ENCODE measurements at regions not wholly inside any gene's neighbourhood (a gene's known extent, or its start where the extent isn't known, plus 50 kb on each side); places are given as distances from the start of the nearest gene placed in this dataset.

DNA sequence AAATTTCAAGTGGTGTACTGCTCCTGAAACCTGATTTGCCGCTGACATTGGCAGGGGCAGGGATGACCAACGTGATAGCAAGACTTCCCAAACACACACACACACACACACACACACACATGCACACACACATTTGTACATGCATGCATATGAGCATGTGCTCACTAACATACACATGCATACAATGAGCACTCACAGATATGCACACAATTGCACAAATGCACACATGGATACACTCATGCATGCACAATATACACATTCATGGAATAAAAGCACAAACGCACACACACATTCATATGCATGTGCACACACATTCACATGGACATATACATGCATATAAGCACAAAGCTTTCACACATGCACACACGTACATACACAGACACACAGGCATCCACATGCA lies 181.2 kb upstream of the ZNF618 start:
- no peak for DNase-seq (ENCODE audit: low read depth)
- H3K4me3 ChIP-seq (ENCODE audit: low read depth, low read length) = no peak overlapping the region

DNA sequence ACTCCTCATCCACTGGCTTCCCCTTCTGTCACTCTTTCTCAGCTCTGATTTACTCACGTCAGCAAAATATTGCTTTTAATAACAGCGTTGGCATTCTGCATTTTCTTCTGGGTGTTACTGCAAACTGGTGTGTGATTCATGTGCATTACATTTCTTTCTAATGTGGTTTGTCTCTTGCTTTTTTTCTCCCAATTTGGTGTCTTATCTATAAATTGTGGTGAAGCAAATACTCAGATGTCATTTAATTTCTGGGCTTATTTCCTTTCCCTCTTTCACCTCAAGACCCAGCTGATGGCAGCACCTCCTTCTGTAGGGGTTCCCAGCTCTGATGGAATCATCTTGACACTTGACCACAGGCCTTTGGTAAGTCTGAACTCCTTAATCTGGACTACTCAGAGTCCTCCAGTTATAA lies 180.7 kb upstream of the ZNF618 start:
- no peak overlapping the region for H3K4me3 ChIP-seq (ENCODE audit: low read depth, low read length)
- DNase-seq (ENCODE audit: low read depth) = no peak

DNA sequence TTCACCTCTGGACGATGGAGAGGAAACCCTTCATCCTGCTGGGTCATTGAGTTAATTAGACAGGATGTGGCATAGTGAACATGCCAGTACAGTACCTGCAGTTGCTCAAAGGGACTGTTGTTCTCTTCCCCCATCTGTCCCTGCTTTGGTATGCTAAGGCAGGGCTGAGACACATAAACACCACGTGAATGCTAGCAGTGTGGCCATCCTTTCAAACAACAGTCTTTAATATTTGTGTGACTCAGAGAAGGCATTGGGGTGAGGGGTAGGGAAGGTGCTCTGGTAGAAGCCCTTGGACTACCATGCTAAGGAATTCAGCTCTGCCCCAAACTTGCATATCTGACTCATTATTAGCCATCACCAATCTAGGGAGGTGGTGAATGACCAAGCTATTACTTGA lies 180.2 kb upstream of the ZNF618 start:
- no peak for DNase-seq (ENCODE audit: low read depth)
- H3K4me3 ChIP-seq (ENCODE audit: low read depth, low read length) = no peak overlapping the region

DNA sequence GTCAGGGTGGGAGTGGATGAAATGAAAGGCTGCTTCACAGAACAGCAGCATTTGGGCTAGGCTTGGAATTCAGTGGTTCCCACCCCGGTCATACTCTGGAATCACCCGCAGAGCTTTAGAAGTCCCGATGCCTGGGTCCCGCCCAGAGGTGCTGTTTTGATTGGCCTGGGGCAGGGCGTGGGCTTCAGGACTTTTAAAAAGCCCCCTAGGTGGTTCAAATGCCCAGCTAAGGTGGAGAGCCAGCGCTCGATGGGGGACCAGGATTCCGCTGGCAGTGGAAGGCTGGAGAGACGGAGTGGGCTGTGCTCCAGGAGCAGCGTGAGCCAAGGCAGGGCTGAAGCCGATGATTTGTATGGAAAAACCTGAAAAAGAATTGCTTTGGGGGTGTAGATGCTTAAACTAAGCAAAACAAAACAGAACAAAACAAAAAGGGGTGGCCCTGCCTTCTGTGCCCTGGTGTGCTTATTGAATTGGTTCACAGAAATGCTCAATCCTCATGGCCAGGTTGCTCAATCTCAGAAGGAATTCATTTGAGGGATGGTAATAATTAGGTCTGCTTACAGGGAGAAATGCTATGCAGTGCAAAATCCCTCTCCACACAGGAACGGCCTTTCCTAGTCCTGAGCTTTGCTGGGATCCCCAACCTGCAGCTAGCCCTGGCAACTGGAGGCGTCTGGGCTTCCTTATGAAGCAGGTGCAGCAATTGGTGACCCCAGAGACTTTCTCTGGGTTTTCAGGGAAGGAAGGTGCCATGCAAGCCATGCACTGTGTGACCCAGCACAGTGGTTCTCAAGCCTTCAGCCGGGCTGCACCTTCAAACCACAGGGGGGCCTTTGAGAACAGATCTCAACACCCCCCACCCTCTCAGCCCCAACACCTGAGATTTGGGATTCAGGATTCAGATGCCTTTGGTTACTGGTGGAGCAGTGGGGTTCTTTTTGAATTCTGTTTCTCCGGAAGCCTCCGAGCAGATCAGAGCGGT lies 174.0 kb upstream of the ZNF618 start:
- DNase-seq (ENCODE audit: low read depth) = no peak
- no peak overlapping the region for H3K4me3 ChIP-seq (ENCODE audit: low read depth, low read length)

DNA sequence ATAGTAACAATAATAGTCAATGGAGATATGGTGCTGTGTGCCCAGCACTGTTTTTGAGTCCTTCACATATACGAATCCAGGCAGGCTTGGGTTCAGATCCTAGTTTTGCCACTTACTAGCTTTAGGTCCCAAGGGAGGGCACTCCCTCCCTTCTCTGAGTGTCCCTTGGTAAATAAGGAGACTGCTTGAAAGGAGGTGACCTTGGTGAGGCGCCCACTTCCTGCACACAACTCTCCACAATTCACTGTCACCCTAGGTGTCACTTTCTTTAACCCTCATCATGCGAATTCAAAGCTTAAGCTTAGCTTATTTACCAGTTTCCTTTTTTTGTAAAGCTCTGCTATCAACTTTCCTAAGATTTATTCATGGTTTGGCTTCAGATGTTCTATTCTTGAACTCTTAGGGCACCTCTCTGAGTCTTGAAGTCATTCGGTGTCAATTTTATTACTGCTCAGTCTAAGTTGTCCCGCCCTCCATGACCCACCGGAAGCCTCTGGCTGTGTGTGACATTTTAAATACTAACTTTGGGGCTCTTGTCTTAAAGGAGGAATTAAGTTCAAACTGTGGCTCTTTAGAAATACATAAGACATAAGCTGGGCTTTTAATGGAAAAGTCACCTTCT lies 170.7 kb upstream of the ZNF618 start:
- H3K4me3 ChIP-seq (ENCODE audit: low read depth, low read length) = no peak overlapping the region
- DNase-seq (ENCODE audit: low read depth) = no peak

DNA sequence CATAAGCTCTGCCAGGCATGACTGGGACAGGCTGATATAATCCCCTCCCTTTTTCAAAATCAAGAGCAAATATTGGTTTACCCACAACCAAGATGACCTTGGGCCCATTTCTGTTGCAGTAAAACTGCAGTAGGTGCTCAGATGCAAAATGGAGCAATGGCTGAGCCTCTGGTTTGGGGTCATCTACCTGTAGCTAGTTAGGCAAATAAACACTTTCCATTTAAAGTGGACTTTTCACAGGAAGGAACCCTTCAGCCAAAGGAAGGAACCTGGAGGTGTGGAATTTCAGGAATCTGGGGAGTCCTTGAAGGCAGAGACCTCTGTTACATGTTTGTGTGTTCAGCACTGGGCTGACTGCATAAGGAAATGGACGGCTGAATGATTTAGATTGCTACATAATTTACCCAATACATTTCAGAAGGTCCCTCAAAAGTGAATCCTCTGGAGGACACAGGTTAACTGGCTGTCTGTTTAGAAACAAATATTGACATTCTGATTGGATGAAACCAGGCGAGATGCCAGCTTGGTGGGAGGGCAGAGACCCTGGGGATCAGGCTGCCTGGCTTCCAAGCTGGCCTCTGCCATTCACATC lies 170.1 kb upstream of the ZNF618 start:
- DNase-seq (ENCODE audit: low read depth) = no peak
- no peak overlapping the region for H3K4me3 ChIP-seq (ENCODE audit: low read depth, low read length)

DNA sequence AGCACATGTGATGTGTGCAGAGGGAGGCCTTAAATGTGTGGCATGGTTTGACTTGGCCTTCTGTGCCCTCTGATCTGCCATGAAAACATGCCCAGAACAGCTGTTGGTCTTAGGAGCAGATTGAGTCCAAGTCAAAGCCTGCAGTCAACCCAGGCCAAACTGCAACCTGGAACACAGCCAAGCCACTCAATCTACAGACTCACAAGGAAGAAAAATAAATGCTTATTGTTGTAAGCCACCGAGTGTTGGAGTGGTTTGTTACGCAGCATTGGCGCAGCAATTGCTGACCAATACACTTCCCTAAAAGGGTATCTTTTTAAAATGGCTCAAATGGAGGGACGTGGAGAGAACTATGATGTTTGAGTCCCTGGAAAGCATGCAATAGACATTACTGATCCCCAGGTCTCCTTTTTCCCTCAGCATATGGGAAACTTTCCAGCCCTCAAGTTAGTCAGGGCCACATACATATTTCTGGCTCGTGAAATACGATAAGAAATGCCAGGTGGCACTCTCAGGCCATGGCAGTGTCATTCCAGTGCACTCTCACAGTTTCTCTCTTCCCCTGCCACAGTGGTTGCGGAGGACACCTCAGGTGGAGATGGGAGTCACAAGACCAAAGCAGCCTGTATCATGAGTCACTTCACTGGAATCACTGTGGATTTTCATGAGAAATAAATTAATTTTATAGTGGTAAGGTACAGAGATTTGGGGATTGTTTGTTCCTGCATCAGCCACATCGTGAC lies 168.0 kb upstream of the ZNF618 start:
- no peak overlapping the region for H3K4me3 ChIP-seq (ENCODE audit: low read depth, low read length)
- no peak for DNase-seq (ENCODE audit: low read depth)

DNA sequence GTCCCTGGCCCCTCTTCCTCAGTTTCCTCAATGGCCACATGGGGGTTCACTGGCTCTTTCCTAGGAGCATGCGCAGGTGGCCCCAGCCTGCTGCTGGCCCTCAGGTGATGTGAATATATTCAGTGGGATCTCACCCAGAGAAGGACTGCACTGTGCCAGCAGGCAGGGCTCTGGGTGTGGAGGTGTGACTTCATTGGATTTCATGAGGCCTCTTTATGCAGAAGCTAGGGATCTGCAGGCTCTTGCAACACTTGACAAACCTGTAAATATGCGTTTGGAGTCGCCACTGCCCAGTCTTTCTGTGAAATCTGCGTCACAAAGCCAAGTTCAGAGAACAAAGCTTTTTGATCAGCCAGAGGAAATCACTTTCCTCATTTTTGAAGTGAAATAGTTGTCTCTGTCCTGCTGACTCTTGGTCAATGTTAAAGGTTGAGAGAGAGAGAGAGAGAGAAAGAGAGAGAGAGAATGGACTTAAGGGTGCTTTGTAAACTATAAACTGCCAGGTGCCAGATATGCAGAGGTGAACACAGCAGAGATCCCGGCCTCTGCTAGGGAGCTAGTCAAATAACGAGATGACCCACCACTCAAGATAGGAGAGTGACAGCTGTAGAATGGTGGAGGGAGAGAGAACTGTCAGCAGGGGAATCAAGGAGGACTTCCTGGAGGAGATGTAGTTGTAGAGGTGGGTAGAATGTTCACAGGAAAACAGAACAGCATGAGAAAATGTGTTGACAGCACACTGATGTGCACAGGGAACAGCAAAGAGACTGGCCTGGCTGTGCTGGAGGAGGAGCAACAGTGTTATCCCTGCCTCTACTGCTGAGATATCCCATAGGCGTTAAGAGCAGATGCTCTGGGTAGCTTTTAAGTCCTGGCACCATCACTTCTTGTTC lies 167.0 kb upstream of the ZNF618 start:
- DNase-seq (ENCODE audit: low read depth) = no peak

DNA sequence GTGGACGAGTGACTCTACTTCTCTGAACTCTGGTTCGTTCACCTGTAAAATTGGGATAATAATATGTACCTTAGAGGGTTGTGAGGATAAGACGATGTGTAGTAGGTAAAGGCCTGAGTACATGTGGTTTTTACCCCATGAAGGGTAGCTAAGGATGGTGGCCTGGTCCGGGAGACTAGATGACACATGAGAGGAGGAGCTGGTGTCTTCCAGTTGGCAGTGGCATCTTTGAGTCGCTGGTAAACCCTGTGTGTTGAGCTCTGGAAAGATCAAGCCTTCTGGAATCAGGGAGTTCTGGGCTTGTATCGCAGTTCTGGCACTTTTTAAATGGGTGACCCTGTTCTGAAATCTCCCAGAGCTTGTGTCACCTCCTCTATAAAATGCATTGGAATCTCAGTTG lies 166.4 kb upstream of the ZNF618 start:
- no peak for DNase-seq (ENCODE audit: low read depth)
- no peak overlapping the region for H3K4me3 ChIP-seq (ENCODE audit: low read depth, low read length)

More for the DNA sequence above, 167.0 kb upstream of the ZNF618 start:
- H3K4me3 ChIP-seq (ENCODE audit: low read depth, low read length) = no peak overlapping the region

DNA sequence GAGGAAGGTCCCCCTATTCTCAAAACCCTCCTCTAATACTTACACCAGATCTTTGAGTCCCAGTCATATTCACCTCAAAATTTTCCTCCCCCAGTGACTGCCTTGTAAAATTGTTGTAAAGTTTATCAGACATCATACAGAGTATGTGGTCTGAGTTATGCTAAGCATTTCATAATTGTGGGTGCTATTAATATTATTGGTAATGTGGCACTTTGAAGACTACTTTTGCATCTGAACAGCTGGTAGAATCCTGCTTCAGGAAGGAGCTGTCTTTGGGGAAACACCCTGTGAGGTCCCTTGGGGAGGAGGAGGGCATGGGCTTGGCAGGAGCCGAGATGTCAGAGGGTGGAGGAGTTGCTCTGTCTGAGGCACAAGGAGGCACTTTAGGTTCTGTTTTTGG lies 164.9 kb upstream of the ZNF618 start:
- DNase-seq (ENCODE audit: low read depth) = no peak
- H3K4me3 ChIP-seq (ENCODE audit: low read depth, low read length) = no peak overlapping the region

DNA sequence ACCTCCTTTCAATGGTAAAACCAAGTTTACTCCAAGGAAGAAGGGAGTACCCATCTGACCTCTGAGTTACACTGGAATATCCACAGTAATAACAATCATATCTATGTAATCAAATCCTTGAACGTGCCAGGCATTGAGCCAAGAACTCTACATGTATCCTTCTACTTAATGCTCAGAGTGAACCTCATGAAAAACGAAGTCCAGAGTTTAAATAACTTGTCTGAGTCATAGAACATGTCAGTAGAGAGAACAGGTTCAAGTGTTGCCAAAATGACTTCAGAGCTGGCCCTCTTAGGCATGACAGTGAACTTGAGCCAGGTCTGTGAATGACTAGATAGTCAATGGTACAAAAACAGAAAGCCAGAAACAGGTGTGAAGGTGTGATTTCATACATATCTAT lies 164.1 kb upstream of the ZNF618 start:
- no peak overlapping the region for H3K4me3 ChIP-seq (ENCODE audit: low read depth, low read length)
- no peak for DNase-seq (ENCODE audit: low read depth)

DNA sequence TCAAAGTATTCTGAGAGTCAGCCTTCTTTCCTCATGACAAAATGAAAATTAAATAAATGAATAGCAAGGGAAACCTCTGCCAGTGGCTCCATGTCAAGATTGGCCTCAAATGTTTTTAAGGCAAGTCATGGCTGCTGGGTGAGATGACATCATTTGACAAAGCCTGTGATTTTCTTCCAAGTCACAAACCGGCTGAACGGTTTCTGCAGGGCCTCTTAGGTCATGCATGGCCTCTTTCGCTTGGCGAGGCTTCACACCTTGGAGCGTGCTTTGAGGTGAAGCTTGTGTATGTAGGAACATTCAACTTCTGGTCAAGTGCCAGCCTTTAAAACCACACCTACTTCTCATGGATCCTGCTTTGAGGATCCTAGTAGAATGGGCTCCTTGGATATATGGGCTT lies 161.0 kb upstream of the ZNF618 start:
- H3K4me3 ChIP-seq (ENCODE audit: low read depth, low read length) = no peak overlapping the region
- DNase-seq (ENCODE audit: low read depth) = no peak

DNA sequence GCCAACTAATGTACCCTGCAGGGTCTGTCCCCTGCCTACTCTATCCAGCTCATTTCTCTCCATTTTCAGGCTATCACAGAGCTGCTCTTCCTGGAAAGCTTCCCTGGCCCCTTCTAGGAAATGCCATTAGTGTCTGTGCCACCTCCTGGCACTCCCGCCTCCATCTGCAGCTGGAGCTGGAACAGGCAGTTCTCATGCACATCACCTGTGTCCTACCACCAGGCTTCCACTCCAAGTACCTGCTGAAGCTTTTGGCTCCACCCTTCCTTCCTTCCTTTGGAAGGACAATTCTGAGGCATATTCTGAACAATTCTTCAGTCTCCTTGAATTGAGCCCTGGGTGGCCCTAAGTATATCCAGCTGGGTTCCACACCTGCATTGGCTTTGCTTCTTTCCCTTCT lies 156.2 kb upstream of the ZNF618 start:
- no peak overlapping the region for H3K4me3 ChIP-seq (ENCODE audit: low read depth, low read length)
- no peak for DNase-seq (ENCODE audit: low read depth)

DNA sequence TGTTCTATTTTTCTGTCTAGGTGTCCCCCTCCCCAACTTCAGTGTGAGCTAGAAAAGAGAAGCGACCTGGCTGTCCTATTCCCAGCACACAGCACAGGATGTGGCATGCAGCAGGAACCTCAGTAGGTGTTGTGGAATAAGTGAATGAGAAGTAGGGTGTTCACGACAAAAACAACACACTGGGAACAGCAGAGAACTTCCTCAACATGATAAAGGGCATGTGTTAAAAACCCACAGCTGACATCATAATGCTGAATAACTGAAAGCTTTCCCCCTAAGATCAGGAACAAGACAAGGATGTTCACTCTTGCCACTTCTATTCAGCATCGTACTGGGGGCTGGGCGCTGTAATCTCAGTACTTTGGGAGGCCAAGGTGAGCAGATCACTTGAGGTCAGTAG lies 155.6 kb upstream of the ZNF618 start:
- no peak for DNase-seq (ENCODE audit: low read depth)
- no peak overlapping the region for H3K4me3 ChIP-seq (ENCODE audit: low read depth, low read length)

DNA sequence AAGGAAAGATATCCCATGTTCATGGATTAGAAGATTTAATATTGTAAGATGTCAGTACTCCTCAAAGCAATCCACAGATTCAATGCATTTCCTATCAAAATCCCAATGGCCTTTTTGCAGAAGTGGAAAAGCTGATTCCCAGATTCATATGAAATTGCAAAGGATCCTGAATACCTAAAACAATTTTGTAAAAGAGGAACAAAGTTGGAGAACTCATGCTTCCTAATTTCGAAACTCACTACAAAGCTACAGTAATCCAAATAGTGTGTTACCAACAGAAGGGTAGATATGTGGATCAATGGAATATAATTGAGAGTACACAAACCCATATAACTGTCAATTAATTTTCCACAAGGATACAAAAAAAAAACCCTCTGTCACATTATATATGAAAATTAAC lies 154.3 kb upstream of the ZNF618 start:
- no peak overlapping the region for H3K4me3 ChIP-seq (ENCODE audit: low read depth, low read length)
- no peak for DNase-seq (ENCODE audit: low read depth)

DNA sequence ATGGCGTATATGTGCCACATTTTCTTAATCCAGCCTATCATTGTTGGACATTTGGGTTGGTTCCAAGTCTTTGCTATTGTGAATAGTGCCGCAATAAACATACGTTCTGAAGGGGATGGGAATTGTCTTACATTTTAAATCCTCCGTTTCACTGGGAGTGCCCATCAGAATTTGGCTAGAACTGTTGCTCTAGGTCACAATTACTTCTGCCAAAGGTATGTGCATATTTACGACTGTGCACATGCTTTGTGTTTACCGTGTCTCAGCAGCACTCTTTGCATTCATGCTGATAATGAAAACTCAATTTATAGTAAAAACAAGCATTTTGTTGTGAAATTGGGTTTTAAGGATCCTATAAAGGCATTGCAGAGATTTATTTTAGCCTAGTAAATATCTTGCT lies 151.9 kb upstream of the ZNF618 start:
- H3K4me3 ChIP-seq (ENCODE audit: low read depth, low read length) = no peak overlapping the region
- DNase-seq (ENCODE audit: low read depth) = no peak

DNA sequence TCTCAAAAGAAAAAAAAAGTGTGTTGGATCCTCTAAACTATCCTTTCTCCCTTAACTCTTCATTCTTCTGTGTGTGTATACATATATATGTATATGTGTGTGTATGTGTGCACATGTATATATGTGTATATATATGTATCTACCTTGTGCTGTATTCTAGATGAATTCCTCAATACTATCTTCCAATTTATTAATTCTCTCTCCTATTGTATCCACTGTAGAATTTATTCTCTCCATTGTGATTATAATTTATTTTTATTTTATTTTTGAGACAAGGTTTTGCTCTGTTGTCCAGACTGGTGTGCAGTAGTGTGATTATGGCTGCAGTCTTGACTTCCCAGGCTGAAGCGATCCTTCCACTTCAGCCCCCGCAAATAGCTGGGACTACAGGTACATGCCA lies 147.1 kb upstream of the ZNF618 start:
- H3K4me3 ChIP-seq (ENCODE audit: low read depth, low read length) = no peak overlapping the region
- DNase-seq (ENCODE audit: low read depth) = no peak

DNA sequence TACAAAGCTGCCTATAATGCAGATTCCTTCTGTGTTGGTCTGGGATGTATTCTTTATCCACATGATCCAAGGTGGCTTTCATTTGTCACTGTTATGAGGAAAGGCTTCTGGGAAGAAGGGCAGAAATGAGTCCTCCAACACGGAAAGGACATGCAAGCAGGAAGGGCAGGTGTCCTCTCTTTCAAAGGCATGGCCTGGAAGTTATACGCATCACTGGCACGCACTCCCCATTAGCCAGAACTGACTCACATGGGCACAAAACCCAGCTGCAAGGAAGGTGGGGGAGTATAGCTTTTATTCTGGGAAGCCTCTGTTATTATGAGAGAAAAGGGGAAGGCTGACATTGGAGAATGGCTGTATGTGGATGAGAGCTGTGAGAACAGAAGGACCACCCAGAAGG lies 141.3 kb upstream of the ZNF618 start:
- no peak for DNase-seq (ENCODE audit: low read depth)
- H3K4me3 ChIP-seq (ENCODE audit: low read depth, low read length) = no peak overlapping the region
